Activated CD8-positive, alpha-beta memory T cell treated with anti-CD3 and anti-CD28 coated beads, Interleukin-2, amount 50 U/mL, for 4 hours (primary cell): ENCODE measurements at regions not wholly inside any gene's neighbourhood (a gene's known extent, or its start where the extent isn't known, plus 50 kb on each side); places are given as distances from the start of the nearest gene placed in this dataset.
A peak's percentile ranks its signal among the peaks of the same experiment; 100 is the strongest.
"Not testable (repeated sequence)": the region's sequence is repeated elsewhere in the genome, so short reads cannot be mapped to it uniquely, and the experiment has no call there.

Experiments
- DNase-seq: peaks from one replicate; pipeline ENCODE4 v3.0.0-alpha.2; 2020

DNA sequence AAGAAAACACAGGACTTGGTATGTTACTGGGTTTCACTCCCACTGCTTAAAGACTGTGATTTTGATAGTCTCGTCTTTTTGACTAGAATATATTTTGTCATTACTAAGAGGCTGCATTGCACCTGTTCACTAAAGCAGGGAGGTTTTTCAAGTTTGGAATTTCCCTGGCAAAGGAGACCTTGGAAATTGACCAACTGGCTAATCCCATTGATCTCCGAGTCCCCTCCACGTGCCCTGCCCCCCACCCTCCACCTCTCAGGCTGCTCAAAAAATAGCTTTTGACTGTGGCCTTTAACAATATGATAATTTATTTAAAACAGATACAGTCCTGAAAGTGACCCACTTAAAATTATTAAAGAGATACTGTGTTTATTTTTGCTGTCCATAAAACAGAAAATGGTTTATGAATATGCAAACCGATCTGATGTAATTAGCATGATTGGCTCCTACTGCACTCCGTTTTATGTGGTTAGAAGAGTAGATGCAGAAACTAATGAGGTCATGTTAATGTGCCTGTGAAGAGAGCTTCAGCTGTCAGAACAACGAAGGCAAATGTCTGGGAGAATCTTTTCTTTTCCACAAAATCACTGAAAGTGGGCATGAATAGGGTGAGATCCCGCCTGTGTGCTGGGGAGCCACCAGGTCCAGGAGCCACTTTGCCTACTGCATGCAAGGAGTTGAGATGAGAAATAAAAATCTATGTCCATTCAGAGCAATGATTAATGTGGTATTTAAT, 361.5 kb downstream of the RRAGC start:
- DNase-seq = no peak

DNA sequence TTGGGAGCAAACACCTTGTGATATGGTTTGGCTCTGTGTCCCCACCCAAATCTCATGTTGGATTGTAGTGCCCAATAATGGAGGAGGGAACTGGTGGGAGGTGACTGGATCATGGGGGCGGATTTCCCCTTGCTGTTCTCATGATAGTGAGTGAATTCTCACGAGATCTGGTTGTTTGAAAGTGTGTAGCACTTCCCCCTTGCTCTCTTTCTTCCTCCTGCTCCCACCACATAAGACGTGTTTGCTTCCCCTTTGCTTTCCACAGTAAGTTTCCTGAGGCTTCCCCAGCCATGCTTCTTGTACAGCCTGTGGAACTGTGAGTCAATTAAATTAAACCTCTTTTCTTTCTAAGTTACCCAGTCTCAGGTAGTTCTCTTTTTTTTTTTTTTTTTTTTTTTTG, 366.3 kb downstream of the RRAGC start:
- DNase-seq = not testable (repeated sequence)

DNA sequence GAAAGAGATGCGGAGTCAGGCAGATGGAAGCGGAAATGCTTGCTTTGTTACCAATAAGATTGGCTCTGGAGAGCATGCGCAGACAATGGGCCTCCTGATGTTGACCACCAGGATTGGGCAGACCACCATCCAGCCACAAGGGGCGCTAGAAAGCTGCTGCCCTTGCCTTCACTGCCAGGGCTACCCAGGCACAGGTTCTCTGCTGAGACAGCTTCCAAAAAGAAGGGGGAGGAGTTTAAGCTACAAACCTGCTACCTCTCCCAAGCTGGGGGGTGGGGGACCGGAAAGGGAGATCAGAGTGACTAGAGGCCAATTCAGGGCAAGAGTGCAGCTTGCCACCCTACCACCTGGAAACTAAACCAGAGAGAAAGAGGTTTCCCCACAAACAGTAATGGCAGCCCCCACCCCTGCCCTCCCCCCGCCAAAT, 369.7 kb downstream of the RRAGC start:
- DNase-seq = peak; percentile 50

DNA sequence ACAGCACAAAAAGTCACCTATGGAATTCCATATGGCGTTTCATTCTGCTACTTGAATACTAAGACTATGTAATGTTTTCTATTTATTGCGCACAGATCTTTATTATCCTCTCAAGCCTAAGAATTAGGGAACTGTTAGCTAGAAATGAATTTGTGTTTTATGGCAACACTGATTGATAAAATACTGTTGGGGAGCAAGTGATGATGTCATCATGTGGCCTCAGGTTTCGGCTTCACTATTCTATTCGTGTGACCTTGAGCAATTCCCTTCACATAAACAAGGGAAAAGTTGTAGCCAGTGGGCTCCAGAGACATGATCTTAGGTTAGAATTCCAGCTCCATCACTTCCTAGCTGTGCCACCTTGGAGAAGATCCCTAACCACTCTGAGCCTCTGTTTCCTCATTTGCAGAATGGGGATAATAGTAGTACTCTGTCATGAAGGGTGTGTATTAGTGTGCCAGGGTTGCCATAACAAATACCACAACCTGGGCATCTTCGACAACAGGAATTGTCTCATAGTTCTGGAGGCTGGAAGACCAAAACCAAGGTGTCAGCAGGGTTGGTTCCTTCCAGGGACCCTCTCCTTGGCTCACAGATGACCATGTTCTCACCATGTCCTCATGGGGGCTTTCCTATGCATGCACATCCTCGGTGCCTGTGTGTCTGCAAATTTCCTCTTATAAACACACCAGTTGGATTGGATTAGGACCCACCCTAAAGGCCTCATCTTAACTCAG, 371.2 kb downstream of the RRAGC start:
- DNase-seq = no peak

DNA sequence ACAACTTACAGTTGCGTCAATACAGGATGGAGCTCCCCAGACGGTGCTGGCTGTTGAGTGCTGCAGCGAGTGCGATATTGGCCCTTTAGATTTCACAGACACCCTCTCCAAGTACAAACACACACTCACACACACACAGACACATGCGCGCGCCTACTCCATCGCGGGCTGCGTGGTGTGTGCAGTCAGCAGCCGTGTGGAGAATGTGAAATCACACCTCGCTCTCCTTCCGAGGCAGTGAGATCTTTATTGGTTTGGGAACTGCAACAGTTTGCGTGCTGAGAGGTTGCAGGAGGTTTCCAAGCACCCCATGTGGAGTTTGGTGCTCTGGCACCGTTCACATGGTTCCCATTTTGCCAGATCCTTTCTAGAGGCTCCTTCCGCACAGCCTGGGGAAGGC, 372.2 kb downstream of the RRAGC start:
- DNase-seq = no peak

DNA sequence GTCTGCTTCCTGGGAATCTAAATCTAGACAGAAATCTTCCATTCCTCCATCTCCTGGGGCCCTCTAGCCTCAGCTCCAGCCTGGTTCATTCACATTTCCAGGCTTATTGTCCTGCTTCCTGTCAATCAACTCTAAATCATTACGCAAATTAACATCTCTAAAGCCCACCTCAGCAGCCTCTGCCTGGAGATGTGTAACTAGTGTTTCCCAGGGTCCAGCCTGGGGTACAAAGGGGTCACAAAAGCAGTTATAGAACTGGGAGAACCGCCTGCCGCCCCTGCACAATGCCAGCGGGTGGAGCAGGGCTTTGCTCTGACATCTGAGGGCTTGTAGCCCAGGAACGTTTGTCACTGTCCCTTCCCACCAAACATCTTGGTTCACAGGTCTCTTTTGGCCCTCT, 373.5 kb downstream of the RRAGC start:
- no peak for DNase-seq

DNA sequence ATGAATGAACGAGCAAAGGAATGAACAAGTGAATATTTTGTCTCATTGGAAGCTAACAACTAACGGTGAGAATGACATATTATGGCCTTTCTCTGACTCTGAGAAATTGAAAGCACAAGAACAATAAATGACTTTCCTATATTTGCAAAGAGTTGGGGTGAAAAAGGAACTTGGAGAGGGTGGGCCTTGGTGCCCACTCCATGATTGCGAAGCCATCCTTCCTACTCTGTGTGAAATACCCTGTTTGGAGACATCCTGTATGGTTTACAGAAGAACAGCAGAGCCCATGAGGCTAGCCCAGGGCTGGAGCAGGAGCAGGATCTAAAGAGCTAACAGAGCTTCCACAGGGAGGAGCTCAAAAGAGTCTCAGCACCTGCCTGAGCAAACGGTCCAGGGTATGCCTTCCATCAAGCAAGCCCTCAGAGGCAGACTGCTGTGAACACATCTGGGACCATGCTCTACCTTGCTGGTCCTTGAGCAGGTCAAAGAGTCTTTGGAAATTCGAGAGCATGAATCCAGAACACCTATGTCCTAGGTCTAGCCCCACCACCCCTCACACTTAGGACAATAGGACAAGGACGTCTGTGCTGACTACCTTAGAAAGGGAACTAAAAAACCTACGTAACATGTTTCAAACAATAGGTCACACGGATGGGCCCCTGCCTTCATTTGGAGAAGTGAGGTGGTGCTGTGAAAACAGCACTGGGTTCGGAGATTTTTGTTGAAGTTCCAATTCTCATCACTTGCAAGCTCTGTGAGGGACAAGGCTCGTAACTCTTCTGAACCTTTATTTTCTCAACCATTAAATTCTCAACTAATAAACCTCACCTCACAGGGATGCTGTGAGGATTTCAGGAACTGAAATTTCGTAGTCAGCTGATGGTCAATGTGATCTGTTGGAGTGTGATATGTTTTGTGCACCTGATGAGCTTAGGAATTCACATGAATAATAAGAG, 377.4 kb downstream of the RRAGC start:
- DNase-seq = no peak

DNA sequence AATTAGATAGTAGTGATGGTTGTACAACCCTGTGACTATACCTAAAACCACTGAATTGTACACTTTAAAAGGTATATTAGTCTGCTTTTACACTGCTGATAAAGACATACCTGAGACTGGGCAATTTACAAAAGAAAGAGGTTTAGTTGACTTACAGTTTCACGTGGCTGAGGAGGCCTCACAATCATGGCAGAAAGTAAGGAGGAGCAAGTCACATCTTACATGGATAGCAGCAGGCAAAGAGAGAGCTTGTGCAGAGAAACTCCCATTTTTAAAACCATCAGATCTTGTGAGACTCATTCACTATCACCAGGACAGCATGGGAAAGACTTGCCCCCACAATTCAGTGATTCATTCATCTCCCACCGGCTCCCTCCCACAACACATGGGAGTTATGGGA, 379.9 kb downstream of the RRAGC start:
- not testable (repeated sequence) for DNase-seq

DNA sequence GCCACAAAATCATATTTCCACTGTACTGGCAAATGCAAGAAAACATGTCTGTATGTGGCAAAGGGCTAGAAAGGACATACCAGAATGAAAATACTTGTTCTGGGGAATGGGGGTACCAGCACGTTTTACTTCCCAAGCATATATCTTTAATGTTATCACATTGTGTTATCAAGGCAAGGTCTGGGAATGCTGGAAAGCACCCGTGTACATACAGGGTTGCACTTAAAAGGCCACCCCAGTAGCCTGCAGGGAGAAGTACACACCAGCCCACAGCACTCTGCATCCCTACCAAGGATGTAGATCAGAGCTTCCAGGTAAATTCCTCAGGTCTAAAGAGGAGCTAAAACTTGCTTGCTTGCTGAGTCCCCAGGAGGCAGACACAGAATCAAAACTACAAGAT, 381.8 kb downstream of the RRAGC start:
- DNase-seq = no peak

DNA sequence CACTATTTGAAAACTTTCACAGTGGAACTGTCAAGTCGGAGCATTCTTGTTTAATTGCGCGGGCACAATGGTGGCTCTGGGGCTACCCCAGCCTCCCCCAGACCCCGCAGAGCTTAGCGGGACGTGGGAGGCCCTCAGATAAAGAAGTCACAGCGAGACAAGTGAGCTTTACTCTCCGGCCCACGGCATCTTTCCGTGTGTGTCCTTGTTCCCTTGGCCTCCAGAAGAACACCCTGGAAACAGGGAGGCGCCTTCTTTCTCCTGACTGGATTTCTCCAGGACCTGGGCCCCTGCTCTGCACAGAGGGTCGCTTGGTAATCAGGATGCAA, 382.8 kb downstream of the RRAGC start:
- DNase-seq = no peak

DNA sequence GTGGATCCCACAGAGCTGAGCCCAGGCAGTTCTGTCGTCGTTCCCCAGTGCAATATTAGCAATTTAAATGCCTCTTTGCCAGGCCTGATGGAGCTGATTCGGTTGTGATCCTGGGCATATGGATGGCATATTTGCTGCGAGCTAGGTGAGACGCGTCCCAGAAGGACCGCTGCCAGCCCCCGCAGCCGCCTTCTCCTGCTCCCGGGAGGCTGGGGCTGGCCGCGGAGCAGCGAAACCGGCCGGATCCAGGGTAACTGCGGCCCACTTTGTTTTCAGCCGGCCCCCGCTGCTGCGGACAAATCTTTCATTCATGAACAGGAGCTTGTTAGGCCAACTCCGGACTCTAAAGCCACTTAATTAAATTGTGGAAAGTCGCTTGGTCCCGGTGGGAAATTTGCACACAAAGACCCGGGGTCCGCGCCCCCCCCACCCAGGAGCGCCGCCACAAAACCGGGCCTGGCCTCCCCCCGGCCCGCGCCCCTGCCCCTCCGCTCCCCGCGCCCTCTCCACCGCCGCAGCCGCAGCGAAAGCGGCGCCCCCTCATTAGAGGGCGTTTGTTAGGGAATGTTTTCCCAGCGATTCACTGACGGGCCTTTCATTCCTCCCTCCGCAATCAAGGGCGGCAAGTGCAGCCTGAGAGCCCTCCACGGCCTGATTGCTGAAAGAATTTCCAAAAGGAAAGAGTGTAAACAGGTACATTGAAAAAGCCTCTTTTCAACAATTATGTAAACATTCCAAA, 383.3 kb downstream of the RRAGC start:
- no peak for DNase-seq

DNA sequence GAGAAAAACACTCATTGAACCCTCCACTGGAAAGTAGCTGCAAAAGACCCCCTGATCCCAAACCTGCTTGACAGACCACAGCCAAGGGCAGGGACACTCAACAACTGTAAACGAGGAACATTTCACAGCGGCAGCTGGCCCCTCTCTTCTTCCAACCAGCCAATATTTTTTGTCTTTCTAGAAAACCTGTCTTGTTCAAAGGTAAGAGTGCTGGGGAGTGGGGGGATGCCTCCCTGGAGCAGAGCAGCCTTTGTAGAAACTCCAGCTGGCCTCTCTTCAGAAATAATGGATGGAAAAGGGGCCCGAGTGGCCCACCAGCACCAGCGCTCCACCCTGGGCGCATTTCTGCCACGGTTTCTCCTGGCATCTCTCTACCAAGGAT, 384.0 kb downstream of the RRAGC start:
- no peak for DNase-seq

DNA sequence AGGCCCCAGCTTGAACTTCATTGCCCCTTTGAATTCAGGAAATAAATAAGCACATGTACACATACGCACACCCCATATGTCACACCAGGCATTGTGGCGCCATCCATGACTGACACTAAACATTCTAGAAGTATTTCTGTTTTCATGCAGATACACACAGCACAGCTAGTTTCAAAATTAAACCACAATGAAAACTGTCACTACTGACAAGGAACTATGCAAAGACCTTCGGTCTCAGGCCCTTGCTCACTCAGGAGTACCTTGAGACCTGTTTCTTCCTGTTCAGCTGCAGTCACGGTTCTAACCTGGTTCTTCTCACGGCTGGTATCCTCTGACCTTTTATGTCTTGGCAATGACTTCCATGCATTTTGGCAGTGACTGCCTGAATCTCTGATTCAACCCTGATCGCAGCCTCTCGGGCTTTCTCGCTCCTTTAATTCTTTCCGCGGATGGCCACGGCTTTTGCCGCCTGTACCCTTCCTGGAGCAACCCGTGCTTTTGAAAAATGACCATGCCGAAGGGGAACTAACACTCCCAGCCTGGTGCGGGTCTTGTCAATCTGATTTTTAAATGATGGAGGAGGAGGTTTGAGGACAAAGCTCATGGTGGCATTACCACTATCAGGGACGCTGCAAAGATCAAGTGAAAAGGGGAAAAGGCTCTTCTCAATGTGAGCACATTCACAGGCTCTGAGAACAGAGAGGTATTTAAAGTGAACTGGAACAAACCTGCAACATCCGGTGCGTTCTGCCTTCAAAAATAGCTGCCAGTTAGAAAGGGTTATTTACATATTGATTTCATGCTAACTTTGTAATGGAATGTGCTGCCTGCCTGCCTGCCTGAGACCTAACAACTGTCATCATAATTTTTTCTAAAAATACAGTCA, 384.6 kb downstream of the RRAGC start:
- no peak for DNase-seq

DNA sequence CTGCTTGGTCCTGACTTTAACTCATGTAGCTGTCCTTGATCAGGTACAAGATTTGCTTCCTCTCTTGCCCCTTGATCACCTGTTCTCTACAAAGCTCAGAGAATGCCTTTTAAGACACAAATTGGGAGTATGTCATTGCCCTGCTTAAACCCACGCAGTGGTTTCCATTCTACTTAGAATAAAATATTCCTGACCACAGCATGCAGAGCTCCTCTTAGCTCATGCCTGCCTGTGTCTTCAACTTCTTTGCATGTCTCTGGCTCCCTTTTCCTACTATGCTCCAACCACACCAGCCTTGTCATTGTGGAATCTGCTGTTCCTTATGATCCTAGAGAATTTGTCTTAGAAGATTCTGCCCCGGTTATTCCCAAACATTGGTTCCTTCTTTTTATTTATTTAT, 393.1 kb downstream of the RRAGC start:
- no peak for DNase-seq

DNA sequence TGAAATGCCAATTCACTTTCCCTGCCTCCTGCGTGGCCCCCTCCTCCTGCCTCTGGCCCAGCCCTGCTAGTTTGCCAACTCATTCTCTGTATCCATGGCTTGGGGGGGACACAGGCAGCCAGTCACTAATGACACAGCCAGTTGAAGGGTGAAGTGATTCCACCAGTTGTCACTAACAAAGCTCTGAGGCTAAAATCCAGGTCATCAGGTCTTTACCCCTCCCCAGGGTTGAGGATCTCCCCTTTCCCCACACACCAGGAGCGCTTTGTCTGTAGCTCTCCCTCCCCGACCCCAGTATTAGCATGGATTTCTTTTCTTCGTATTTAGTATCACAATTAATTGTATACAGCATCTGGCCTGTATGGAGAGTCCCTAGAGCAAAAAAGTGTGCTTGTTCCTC, 394.1 kb downstream of the RRAGC start:
- no peak for DNase-seq

DNA sequence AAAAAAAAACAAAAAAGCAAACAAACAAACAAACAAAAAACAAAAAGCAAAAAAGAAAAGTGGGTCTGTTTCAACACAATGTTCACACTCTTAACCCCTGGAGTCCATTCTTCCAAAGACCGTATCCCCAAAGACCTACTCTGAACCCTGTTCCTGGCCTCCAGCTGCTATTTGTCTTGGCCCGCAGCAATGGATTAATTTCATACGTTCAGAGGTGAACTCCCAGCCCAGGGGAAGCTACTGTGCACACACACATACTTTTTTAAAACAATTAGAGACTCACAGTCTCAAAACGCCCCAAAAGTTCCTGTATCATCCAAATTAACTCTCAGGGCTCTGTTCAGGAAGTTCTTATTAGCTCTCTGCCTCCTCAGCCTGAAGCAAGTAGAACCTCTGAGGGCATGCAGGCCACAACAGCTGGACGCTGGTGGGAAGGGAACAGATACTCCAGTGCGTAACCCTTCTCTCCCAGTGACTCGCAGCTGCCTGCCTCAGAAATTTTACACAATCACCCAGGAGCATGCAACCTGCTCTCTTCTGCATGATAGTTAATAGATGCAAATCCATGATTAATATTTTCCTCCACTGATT, 395.4 kb downstream of the RRAGC start:
- no peak for DNase-seq

DNA sequence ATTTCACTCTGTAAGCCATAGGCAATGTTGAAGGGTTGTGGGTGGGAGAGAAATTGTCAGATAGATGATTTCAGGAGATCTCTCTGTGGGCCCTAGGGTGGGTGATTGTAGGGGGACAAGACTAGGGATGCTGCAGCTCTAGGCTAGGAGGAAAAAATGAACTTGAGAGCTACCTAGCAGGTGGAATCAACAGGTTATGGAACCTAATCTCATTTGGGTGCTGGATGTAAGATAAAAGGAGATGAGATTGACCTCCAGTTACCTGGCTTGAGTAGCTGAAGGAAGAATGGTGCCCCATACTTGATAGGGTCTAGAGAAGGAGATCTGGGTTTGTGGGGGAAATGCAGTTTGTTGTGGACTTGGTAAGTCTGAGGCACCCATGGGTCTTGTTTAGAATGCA, 396.5 kb downstream of the RRAGC start:
- no peak for DNase-seq

DNA sequence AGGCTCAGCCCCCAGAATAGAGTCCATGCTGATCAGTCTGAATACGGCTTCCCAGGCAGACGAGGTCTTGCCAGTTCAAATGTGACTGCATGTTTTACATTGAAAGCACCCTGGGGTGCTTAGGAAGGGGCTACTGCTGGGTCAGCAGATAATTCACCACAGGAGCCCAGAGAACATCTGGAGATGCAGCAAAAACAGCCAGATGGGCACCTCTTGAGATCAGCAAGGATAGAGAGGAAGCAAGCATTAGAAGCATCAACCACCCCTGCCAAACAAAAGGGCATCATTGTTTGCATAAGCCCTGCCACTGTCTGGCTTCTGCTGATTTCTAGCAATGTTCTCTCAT, 403.1 kb downstream of the RRAGC start:
- DNase-seq = no peak

DNA sequence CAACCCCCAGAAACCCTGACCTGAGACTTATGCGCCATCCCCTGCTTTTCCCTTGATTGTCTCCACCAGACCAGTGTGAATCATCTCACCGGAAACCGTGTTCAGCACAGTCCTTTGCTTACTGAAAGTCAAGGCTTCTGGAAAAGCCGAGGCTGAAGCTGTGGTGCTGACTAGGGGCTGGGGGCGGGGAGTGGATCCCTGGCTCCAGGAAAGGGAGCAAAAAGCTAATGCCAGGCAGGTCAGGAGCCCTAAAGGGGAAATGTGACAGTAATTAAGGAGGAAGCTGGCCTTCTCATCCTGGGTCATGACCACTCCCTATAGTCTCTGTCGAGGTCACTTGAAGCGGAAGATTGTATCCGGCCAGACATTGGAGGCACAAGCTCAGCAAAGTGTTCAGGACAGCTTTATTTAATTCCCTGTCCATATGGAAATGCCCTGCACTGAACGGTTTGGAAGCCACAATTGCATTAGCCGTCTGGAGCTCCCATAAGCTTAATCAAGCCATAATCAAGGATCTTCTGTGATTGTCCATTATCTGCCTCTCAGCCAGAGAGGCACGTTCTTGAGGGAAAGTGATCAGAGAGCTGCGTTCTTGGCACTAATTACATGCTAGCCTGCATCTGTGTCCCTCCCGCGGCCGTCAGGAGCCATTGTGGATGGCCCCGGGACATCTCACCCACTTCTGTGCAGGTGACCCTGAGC, 403.6 kb downstream of the RRAGC start:
- DNase-seq = no peak

DNA sequence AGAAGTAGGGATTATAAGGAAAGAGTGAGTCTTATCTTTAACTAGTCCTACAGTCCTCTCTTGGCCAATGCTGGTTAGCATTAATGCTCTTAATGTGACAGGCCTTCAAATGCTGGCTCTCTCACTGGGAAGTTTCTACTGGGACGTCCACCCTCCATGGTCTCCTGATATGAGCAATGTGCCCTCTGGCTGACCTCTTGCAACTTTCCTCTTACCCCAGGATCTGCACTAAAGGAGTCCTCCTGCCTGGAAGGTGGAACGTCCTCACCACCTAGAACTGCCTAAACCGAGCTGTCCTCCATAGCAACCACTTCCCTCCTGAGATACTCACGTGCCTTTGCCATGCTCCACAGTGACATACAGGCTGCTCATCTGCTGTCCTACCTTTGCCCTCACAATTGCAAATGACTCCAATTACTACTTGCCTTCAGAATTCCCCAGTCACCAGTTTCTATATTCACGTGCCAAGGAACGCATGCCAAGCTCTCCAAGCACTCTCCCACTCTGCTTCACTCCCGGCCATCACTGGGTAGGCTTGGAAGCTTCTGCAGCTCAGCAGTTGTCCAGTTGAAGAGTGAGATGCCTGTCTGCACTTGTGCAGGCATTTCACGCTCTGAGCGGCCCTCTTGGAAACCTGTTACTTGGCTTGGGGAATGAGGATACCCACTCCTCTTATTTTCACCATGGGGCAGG, 404.7 kb downstream of the RRAGC start:
- no peak for DNase-seq
